Right lobe of liver (tissue), 4 donors: ENCODE measurements at regions not wholly inside any gene's neighbourhood (a gene's known extent, or its start where the extent isn't known, plus 50 kb on each side); places are given as distances from the start of the nearest gene placed in this dataset.

Experiments used
- POLR2A ChIP-seq: fragments of 450-650 bp; IDR thresholded peaks from one replicate; pipeline ENCODE4 v1.6.1; 2017; ENCODE audit warnings: antibody characterized with exemption, mild to moderate bottlenecking
- TF ChIP-seq, protein P1 (sequence below), 4 donors: fragments of 200-600 bp in 3 of 4; fragments of 450-650 bp in 1 of 4; IDR thresholded peaks; one replicate each; pipeline versions ENCODE4 v1.5.1 to v1.8.0; 2016 to 2022; ENCODE audit warnings: antibody characterized with exemption in 4 of 4, mild to moderate bottlenecking in 2 of 4
- donor health status: DM: no; HTN: no; CAD: no.
- donor health status: DM: no; HTN: no; CAD: no.
- donor health status: DM: no; HTN: yes; CAD: no.

DNA sequence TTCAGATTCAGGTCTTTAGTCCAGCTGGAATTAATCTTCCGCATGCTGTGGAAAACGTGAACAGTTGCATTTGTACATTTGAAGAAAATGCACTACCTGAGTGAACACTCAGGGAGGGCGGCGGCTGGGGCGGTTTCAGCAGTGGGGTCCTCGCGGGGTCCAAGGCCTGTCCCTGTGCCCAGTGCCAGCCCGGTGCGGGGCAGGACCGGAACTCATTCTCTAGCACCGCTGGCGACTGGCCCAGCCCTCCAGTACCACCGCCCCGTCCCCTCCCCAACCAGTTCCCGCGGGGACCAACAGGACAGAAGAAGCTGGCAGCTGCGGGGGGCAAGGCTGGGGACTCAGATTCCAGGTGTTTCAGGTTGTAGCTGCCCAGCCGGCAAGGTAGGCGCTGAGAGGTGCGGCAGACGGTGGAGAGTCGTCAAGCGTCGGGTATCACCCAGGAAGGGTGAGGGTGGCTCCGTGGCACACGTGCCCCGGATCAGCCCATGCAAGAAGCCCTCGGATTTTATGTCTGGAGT, 72.2 kb upstream of the ARNT2 start:
- TF ChIP-seq, protein P1, sequence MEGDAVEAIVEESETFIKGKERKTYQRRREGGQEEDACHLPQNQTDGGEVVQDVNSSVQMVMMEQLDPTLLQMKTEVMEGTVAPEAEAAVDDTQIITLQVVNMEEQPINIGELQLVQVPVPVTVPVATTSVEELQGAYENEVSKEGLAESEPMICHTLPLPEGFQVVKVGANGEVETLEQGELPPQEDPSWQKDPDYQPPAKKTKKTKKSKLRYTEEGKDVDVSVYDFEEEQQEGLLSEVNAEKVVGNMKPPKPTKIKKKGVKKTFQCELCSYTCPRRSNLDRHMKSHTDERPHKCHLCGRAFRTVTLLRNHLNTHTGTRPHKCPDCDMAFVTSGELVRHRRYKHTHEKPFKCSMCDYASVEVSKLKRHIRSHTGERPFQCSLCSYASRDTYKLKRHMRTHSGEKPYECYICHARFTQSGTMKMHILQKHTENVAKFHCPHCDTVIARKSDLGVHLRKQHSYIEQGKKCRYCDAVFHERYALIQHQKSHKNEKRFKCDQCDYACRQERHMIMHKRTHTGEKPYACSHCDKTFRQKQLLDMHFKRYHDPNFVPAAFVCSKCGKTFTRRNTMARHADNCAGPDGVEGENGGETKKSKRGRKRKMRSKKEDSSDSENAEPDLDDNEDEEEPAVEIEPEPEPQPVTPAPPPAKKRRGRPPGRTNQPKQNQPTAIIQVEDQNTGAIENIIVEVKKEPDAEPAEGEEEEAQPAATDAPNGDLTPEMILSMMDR (IDR thresholded peaks at IDR 0.05), result no peak
- TF ChIP-seq POLR2A, result no peak
